Lower leg skin (tissue), 4 donors: ENCODE measurements at regions not wholly inside any gene's neighbourhood (a gene's known extent, or its start where the extent isn't known, plus 50 kb on each side); places are given as distances from the start of the nearest gene placed in this dataset.

Source experiments
- DNase-seq, 2 donors: peaks; one replicate each; pipeline ENCODE4 v3.0.0-alpha.2; 2019; ENCODE audit warnings: low spot score in 2 of 2
- H3K4me3 ChIP-seq: fragments of 200-600 bp; sonication (generic); 2 replicates; pipeline ENCODE4 v1.5.1; 2017; ENCODE audit warnings: mild to moderate bottlenecking, low read depth; ENCODE audit not compliant: poor library complexity, severe bottlenecking
- POLR2A ChIP-seq, 2 donors: fragments of 450-650 bp; IDR thresholded peaks; one replicate each; pipeline ENCODE4 v1.6.1; 2016 to 2017; ENCODE audit warnings: antibody characterized with exemption in 2 of 2, mild to moderate bottlenecking in 1 of 2, moderate library complexity in 1 of 2
- WGBS, 2 donors: methylation state at CpG; one replicate each; pipeline ENCODE4 v1.1.5; 2018; 5-methylcytosine and 5-hydroxymethylcytosine counted together
- intact Hi-C: fragments of 100-400 bp; cut with DNase I; formaldehyde crosslinking; loops from one replicate; pipeline ENCODE4 v1.15.0; 2023; ENCODE audit warnings: low total_unique reads
- TF ChIP-seq, protein P1 (sequence below), 3 donors: fragments of 450-650 bp; IDR thresholded peaks; one replicate each; pipeline ENCODE4 v1.5.1; 2016; ENCODE audit warnings: antibody characterized with exemption in 3 of 3, mild to moderate bottlenecking in 3 of 3, moderate library complexity in 2 of 3

DNA sequence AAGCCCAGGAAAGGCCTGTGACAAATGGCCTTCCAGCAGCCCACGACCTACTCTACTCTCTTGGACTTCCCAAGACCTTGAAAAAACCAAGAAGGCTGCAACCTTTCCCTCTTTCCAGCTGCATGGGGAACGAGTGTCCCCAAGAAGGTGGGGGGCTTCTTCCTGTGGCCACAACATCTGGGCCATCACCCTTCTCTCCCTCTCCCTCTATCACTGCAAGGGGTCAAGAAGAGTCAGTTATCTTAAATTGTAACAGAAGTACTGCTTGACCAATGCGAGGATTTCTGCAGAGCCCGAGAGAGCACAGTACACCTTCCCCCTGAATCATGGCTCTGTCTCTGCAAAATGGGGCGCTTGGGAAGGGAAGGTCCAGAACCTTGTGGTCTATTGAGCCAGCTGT is 63.7 kb upstream of the ACAN start:
- no peak for DNase-seq
- H3K4me3 ChIP-seq = no peak overlapping the region
- intact Hi-C loops = no loop called here
- TF ChIP-seq, protein P1, sequence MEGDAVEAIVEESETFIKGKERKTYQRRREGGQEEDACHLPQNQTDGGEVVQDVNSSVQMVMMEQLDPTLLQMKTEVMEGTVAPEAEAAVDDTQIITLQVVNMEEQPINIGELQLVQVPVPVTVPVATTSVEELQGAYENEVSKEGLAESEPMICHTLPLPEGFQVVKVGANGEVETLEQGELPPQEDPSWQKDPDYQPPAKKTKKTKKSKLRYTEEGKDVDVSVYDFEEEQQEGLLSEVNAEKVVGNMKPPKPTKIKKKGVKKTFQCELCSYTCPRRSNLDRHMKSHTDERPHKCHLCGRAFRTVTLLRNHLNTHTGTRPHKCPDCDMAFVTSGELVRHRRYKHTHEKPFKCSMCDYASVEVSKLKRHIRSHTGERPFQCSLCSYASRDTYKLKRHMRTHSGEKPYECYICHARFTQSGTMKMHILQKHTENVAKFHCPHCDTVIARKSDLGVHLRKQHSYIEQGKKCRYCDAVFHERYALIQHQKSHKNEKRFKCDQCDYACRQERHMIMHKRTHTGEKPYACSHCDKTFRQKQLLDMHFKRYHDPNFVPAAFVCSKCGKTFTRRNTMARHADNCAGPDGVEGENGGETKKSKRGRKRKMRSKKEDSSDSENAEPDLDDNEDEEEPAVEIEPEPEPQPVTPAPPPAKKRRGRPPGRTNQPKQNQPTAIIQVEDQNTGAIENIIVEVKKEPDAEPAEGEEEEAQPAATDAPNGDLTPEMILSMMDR (IDR thresholded peaks at IDR 0.05) = no peak
- TF ChIP-seq POLR2A (IDR thresholded peaks at IDR 0.05) = no peak
- WGBS, 2 donors = 87 to 88% methylated on average over 5 of the region's 5 CpGs

DNA sequence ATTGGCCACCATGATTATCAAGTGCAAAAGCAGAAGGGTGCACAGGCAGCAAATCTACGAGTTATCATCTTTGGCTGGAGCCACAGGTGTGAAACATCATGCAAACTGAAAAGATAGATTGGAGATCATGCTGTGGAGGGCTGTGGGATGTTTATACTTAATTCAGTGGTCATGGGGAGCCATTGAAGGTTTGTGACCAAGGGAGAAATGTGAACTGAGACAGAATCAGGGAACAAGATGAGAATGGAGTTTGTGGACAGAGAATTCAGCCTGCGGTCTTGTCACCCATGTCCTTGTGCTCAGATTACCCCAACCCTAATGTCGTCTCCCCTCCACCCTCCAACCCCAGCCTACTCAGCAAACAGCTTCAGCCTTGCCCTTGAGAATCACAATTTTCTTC is 62.9 kb upstream of the ACAN start:
- TF ChIP-seq POLR2A (IDR thresholded peaks at IDR 0.05) = no peak
- TF ChIP-seq, protein P1 (IDR thresholded peaks at IDR 0.05) = no peak
- no peak for DNase-seq
- intact Hi-C loops = no loop called here
- WGBS, 2 donors = 82 to 83% methylated on average over 3 of the region's 3 CpGs
- H3K4me3 ChIP-seq = no peak overlapping the region

DNA sequence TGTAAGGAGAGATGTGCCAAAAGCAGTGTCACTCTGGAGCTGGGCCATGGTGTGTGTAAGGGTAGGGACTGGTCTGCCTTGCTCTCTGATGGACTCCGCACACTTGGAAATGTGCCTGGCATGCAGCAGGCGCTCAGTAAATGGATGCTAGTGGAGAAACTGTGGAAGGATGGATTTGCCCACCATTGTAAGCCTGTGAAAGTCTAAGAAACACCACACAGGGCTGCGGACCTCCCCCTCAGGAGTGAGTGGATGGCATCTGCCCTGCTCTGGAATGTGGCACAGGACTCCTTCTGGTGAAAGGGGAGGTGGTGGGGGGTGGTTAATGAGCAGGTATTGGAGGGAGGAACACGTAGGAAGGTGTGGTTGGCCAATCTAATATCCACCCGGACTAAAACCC is 62.2 kb upstream of the ACAN start:
- TF ChIP-seq, protein P1 (IDR thresholded peaks at IDR 0.05) = no peak
- no peak for TF ChIP-seq POLR2A (IDR thresholded peaks at IDR 0.05)
- 81 to 90% methylated on average over 5 of the region's 5 CpGs for WGBS, 2 donors
- DNase-seq = no peak
- H3K4me3 ChIP-seq = no peak overlapping the region
- intact Hi-C loops = no loop called here

DNA sequence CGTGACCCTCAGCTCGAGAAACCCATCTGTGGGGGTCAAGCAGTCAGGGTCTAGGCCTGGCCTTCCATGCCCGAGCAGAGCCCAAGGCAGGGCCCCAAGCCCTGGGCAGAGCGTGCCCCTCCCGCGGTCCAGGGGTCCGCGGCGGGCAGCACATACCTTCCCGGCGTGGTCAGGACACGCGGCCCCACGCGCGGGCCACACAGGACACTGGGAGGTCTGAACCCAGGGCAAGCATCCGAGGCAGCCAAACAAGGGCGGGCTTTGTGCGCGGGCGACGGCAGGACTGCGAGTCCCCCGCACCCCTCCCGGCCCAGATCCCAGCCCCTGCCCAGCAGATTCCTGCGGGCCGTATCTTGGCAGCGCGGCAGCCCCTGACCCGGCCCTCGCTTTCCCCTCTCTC is 61.6 kb upstream of the ACAN start:
- DNase-seq = no peak
- intact Hi-C loops = no loop called here
- no peak overlapping the region for H3K4me3 ChIP-seq
- no peak for TF ChIP-seq POLR2A (IDR thresholded peaks at IDR 0.05)
- TF ChIP-seq, protein P1 (IDR thresholded peaks at IDR 0.05) = no peak
- WGBS, 2 donors = 67% methylated on average over 27 to 28 of the region's 31 CpGs

DNA sequence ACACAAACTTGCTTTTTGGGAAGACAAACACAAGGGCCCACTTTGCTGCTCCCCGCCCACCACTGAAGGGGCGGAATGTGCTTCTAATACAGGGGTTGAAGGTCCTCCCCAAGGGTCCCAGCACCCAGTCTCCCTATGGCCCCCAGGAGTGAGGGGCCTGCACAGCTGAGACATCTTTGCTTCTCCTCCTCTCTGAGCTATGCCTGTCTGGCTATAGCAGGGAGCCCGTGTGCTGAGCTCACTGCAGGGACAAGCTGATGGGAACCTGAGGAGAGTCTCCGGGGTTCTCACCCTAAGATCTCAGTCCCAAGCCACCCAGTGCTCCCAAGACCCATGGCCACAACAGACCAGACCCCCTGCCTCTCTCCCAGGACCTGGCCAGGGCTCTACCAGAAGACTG is 61.1 kb upstream of the ACAN start:
- WGBS, 2 donors = 86 to 89% methylated on average over 4 of the region's 4 CpGs
- intact Hi-C loops = no loop called here
- no peak for DNase-seq
- TF ChIP-seq, protein P1 (IDR thresholded peaks at IDR 0.05) = no peak
- TF ChIP-seq POLR2A (IDR thresholded peaks at IDR 0.05) = no peak
- no peak overlapping the region for H3K4me3 ChIP-seq

DNA sequence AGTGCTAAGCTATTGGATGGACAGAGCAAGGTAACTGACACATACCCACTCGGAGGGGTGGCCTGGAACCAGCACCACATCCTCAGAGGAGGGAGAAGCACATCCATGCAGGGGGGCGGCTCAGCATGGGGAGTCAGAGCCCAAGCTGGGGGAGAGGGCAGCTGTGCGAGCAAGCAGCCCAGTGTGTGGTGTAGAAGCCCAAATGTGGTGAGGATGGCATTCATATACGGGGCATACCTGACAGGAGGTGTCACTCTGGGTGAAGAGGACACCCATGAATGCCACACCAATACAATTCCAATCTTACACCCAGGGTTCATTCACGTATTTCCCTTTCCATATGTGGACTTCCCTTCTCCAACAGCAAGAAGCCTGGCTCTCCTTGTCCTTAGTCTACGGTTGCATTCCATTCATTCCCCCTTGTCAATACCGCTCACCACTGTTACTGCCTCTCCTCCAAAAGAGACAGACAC is 58.7 kb upstream of the ACAN start:
- intact Hi-C loops = no loop called here
- no peak for DNase-seq
- 49 to 55% methylated on average over 7 of the region's 7 CpGs for WGBS, 2 donors
- TF ChIP-seq POLR2A (IDR thresholded peaks at IDR 0.05) = no peak
- TF ChIP-seq, protein P1 (IDR thresholded peaks at IDR 0.05) = no peak
- H3K4me3 ChIP-seq = no peak overlapping the region
